ENCODE measurements at regions not wholly inside any gene's neighbourhood (a gene's known extent, or its start where the extent isn't known, plus 50 kb on each side); places are given as distances from the start of the nearest gene placed in this dataset.

- TF ChIP-seq REST (IDR thresholded peaks at IDR 0.05; ENCODE audit: insufficient replicate concordance, low read depth) = no peak
- TF ChIP-seq, protein P1, sequence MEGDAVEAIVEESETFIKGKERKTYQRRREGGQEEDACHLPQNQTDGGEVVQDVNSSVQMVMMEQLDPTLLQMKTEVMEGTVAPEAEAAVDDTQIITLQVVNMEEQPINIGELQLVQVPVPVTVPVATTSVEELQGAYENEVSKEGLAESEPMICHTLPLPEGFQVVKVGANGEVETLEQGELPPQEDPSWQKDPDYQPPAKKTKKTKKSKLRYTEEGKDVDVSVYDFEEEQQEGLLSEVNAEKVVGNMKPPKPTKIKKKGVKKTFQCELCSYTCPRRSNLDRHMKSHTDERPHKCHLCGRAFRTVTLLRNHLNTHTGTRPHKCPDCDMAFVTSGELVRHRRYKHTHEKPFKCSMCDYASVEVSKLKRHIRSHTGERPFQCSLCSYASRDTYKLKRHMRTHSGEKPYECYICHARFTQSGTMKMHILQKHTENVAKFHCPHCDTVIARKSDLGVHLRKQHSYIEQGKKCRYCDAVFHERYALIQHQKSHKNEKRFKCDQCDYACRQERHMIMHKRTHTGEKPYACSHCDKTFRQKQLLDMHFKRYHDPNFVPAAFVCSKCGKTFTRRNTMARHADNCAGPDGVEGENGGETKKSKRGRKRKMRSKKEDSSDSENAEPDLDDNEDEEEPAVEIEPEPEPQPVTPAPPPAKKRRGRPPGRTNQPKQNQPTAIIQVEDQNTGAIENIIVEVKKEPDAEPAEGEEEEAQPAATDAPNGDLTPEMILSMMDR (IDR thresholded peaks at IDR 0.05; ENCODE audit: insufficient read depth, low read length) = no peak
Measured at GRCh38 chr1:166730299-166730888, 108.9 kb upstream of the POGK start.
